K562 (cell line): ENCODE measurements at regions not wholly inside any gene's neighbourhood (a gene's known extent, or its start where the extent isn't known, plus 50 kb on each side); places are given as distances from the start of the nearest gene placed in this dataset.

Source experiments
- CHD1 ChIP-seq: fragments of 200-600 bp; sonication (generic); IDR thresholded peaks from one replicate; pipeline ENCODE4 v1.6.1; 2012; ENCODE audit warnings: mild to moderate bottlenecking, moderate library complexity, low read length, inconsistent platforms
- CREBBP ChIP-seq: IDR thresholded peaks from one replicate; pipeline ENCODE4 v1.6.1; 2012; ENCODE audit warnings: low read depth, mild to moderate bottlenecking, control low read depth, inconsistent platforms, low read length
- DDX20 ChIP-seq: fragments of 450-650 bp; IDR thresholded peaks from 2 replicates; pipeline ENCODE4 v1.6.1; 2016; ENCODE audit warnings: missing genetic modification characterization, low read depth, mild to moderate bottlenecking, missing compliant biosample characterization, moderate library complexity
- ELF4 ChIP-seq: fragments of 450-650 bp; formaldehyde crosslinking; IDR thresholded peaks from 2 replicates; pipeline ENCODE4 v1.4.0; 2022; ENCODE audit warnings: missing genetic modification characterization
- NR1H2 ChIP-seq: sonication (generic); formaldehyde crosslinking; IDR thresholded peaks from 2 replicates; pipeline ENCODE4 v1.4.0; 2020; ENCODE audit warnings: mild to moderate bottlenecking, missing genetic modification reagents
- NRF1 ChIP-seq, 2 experiments: fragments of 450-650 bp; IDR thresholded peaks in 1 of 2; conservative IDR thresholded peaks in 1 of 2; 2 replicates each; pipeline ENCODE4 v1.6.1; 2014; ENCODE audit warnings: mild to moderate bottlenecking in 2 of 2
- RFX5 ChIP-seq: IDR thresholded peaks from 2 replicates; pipeline ENCODE4 v1.6.1; 2011; ENCODE audit warnings: low read depth, mild to moderate bottlenecking, improper control_type of control experiment, low read length
- SIN3A ChIP-seq, 2 experiments: fragments of 150-350 bp in 1 of 2; IDR thresholded peaks; 2 replicates each; pipeline ENCODE4 v1.6.1; 2011 to 2016; ENCODE audit warnings: borderline replicate concordance in 2 of 2, low read depth in 2 of 2, low read length in 2 of 2, mild to moderate bottlenecking in 2 of 2, moderate library complexity in 2 of 2; ENCODE audit not compliant: control insufficient read depth in 1 of 2
- TAF9B ChIP-seq: fragments of 450-650 bp; IDR thresholded peaks from 2 replicates; pipeline ENCODE4 v1.6.1; 2018; ENCODE audit warnings: mild to moderate bottlenecking; ENCODE audit not compliant: partially characterized antibody
- TCF3 ChIP-seq: sonication (generic); formaldehyde crosslinking; IDR thresholded peaks from 2 replicates; pipeline ENCODE4 v1.4.0; 2020; ENCODE audit warnings: mild to moderate bottlenecking, missing genetic modification reagents
- ZNF124 ChIP-seq: sonication (generic); formaldehyde crosslinking; IDR thresholded peaks from 2 replicates; pipeline ENCODE4 v1.8.1; 2022; ENCODE audit warnings: missing genetic modification reagents
- TF ChIP-seq, protein P1 (sequence below): sonication (generic); formaldehyde crosslinking; IDR thresholded peaks from 2 replicates; pipeline ENCODE4 v1.8.1; 2023; ENCODE audit warnings: mild to moderate bottlenecking, missing genetic modification reagents
- TF ChIP-seq, protein P2 (sequence below): fragments of 250-450 bp; sonication (Bioruptor Pico); IDR thresholded peaks from 2 replicates; pipeline ENCODE4 v1.8.0; 2021; ENCODE audit warnings: moderate library complexity, mild to moderate bottlenecking, inconsistent platforms

DNA sequence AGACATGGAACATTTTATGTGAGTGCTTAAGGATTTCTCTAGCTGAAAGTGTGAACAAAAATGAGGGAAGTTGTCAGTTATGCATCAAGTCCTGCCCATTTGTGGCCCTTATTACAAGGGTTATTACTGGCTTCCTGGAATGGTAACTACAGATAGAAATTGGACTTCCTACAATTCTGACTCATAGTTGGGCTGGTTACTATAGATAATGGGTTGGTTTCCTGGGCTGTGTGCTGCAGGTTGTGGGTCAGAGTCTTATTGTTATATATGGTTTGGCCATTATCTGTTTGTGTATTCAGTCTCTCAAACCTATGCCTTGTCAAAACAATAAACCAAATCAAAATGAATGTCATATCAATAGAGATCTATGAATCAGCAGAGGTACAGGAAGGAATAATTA lies 313.7 kb downstream of the ADAMTS20 start:
- TF ChIP-seq TCF3 (CRISPR knock-in tag): peak; percentile 87
- TF ChIP-seq CHD1: no peak
- TF ChIP-seq NR1H2 (CRISPR knock-in tag): no peak
- no peak for TF ChIP-seq SIN3A (IDR thresholded peaks at IDR 0.05; ENCODE audit: borderline replicate concordance in 2 of 2, control insufficient read depth in 1 of 2, low read depth in 2 of 2, low read length in 2 of 2)
- no peak for TF ChIP-seq ELF4
- no peak for TF ChIP-seq TAF9B
- no peak for TF ChIP-seq DDX20
- no peak for TF ChIP-seq CREBBP
- TF ChIP-seq, protein P1, sequence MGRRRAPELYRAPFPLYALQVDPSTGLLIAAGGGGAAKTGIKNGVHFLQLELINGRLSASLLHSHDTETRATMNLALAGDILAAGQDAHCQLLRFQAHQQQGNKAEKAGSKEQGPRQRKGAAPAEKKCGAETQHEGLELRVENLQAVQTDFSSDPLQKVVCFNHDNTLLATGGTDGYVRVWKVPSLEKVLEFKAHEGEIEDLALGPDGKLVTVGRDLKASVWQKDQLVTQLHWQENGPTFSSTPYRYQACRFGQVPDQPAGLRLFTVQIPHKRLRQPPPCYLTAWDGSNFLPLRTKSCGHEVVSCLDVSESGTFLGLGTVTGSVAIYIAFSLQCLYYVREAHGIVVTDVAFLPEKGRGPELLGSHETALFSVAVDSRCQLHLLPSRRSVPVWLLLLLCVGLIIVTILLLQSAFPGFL (CRISPR knock-in tag): no peak
- TF ChIP-seq, protein P2, sequence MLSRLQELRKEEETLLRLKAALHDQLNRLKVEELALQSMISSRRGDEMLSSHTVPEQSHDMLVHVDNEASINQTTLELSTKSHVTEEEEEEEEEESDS: no peak
- no peak for TF ChIP-seq NRF1 (conservative IDR thresholded peaks at IDR 0.05 in 1 of 2, IDR thresholded peaks at IDR 0.05 in 1 of 2)
- TF ChIP-seq ZNF124: no peak
- TF ChIP-seq RFX5: no peak
